ENCODE measurements at regions not wholly inside any gene's neighbourhood (a gene's known extent, or its start where the extent isn't known, plus 50 kb on each side); places are given as distances from the start of the nearest gene placed in this dataset.

- Histone ChIP-seq H3K4me3 (ENCODE audit: insufficient read depth, low read length) (peak overlapping the region; percentile 58), H2AFZ (ENCODE audit: low read length) (no peak overlapping the region), H3K36me3 (ENCODE audit: insufficient read depth, low read length) (no peaks in the 10 kb centered on the region)
Measured at GRCh38 chr4:180059216-180059881, 2183.9 kb upstream of the TENM3 start.

DNA sequence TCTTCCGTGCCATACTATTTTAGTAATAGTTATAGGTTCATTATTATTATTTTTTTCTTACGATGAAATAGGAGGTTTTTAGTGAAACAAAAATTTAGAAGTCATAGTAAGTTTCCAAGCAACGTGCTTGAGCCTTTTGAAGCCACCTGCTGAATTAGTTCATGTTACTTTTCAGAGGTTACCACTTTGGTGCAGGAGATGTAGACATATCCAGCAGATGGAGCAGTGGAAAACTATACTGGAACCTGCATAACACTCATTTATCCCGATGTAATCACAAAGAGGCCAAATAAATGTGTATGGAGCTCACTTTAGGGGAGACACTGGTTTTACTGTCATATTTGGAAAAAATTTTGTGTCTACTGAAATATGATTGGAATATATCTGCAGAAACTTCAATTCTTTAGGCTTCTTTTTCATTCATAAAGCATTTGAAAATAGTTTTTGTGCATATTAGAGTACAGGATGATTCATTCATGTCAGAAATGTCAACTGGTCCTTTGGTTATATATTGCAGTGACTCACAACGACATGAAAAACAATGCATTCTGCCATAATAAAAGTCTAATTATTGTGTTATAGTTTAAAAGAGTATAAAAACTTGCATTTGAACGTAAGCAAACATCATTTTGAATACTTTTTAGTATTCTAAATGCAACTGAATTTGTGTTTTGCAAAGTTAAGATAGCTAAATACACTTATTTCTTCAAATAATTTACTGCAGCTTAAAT, 2182.9 kb upstream of the TENM3 start:
- no peak overlapping the region for H3K4me3 ChIP-seq (ENCODE audit: insufficient read depth, low read length)
- DNase-seq (ENCODE audit: insufficient read length, low spot score, missing footprints): peak; percentile 57
- peaks cover 23% of the 10 kb centered on the region for H3K27me3 ChIP-seq (ENCODE audit: insufficient read depth, low read length)

More at GRCh38 chr4:180059216-180059881, 2183.9 kb upstream of the TENM3 start:
- Histone ChIP-seq H3K79me2 (ENCODE audit: insufficient read depth, low read length) (no peaks in the 10 kb centered on the region), H4K20me1 (ENCODE audit: insufficient read depth, low read length) (no peaks in the 10 kb centered on the region), H3K4me2 (ENCODE audit: insufficient read depth, low read length) (peak overlapping the region; percentile 63), H3K4me1 (ENCODE audit: insufficient read depth, low read length) (peaks cover 3% of the 10 kb centered on the region), H3K9me3 (ENCODE audit: low read depth, low read length) (no peaks in the 10 kb centered on the region), H3K27ac (ENCODE audit: low read depth, low read length) (no peak overlapping the region), H3K27me3 (ENCODE audit: insufficient read depth, low read length) (peaks cover 23% of the 10 kb centered on the region)
- peak; percentile 68 for DNase-seq (ENCODE audit: insufficient read length, low spot score, missing footprints)
- TF ChIP-seq, protein P1, sequence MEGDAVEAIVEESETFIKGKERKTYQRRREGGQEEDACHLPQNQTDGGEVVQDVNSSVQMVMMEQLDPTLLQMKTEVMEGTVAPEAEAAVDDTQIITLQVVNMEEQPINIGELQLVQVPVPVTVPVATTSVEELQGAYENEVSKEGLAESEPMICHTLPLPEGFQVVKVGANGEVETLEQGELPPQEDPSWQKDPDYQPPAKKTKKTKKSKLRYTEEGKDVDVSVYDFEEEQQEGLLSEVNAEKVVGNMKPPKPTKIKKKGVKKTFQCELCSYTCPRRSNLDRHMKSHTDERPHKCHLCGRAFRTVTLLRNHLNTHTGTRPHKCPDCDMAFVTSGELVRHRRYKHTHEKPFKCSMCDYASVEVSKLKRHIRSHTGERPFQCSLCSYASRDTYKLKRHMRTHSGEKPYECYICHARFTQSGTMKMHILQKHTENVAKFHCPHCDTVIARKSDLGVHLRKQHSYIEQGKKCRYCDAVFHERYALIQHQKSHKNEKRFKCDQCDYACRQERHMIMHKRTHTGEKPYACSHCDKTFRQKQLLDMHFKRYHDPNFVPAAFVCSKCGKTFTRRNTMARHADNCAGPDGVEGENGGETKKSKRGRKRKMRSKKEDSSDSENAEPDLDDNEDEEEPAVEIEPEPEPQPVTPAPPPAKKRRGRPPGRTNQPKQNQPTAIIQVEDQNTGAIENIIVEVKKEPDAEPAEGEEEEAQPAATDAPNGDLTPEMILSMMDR (IDR thresholded peaks at IDR 0.05; ENCODE audit: extremely low read depth, low read depth, low read length): no peak

GRCh38 chr4:180081072-180081471, 2162.1 kb upstream of the TENM3 start:
- TF ChIP-seq, protein P1 (IDR thresholded peaks at IDR 0.05; ENCODE audit: extremely low read depth, low read depth, low read length): no peak
- Histone ChIP-seq H3K27ac (ENCODE audit: low read depth, low read length) (no peak overlapping the region), H4K20me1 (ENCODE audit: insufficient read depth, low read length) (no peaks in the 10 kb centered on the region), H3K4me2 (ENCODE audit: insufficient read depth, low read length) (no peak overlapping the region), H3K27me3 (ENCODE audit: insufficient read depth, low read length) (no peaks in the 10 kb centered on the region), H3K4me1 (ENCODE audit: insufficient read depth, low read length) (no peaks in the 10 kb centered on the region), H3K9me3 (ENCODE audit: low read depth, low read length) (no peaks in the 10 kb centered on the region), H3K4me3 (ENCODE audit: insufficient read depth, low read length) (no peak overlapping the region), H3K79me2 (ENCODE audit: insufficient read depth, low read length) (no peaks in the 10 kb centered on the region), H3K36me3 (ENCODE audit: insufficient read depth, low read length) (no peaks in the 10 kb centered on the region), H2AFZ (ENCODE audit: low read length) (no peak overlapping the region)
- no peak for DNase-seq (ENCODE audit: insufficient read length, low spot score, missing footprints)

More for the DNA sequence above, 2182.9 kb upstream of the TENM3 start:
- H4K20me1 ChIP-seq (ENCODE audit: insufficient read depth, low read length): no peaks in the 10 kb centered on the region
- no peaks in the 10 kb centered on the region for H3K9me3 ChIP-seq (ENCODE audit: low read depth, low read length)
- H3K27ac ChIP-seq (ENCODE audit: low read depth, low read length): no peak overlapping the region
- no peaks in the 10 kb centered on the region for H3K36me3 ChIP-seq (ENCODE audit: insufficient read depth, low read length)
- no peak overlapping the region for H2AFZ ChIP-seq (ENCODE audit: low read length)
- no peaks in the 10 kb centered on the region for H3K79me2 ChIP-seq (ENCODE audit: insufficient read depth, low read length)
- H3K4me2 ChIP-seq (ENCODE audit: insufficient read depth, low read length): no peak overlapping the region
- H3K4me1 ChIP-seq (ENCODE audit: insufficient read depth, low read length): peaks cover 3% of the 10 kb centered on the region
- TF ChIP-seq, protein P1 (IDR thresholded peaks at IDR 0.05; ENCODE audit: extremely low read depth, low read depth, low read length): no peak

- TF ChIP-seq, protein P1 (IDR thresholded peaks at IDR 0.05; ENCODE audit: extremely low read depth, low read depth, low read length): no peak
- Histone ChIP-seq H3K27me3 (ENCODE audit: insufficient read depth, low read length) (no peaks in the 10 kb centered on the region), H3K27ac (ENCODE audit: low read depth, low read length) (no peak overlapping the region), H3K4me2 (ENCODE audit: insufficient read depth, low read length) (no peak overlapping the region), H4K20me1 (ENCODE audit: insufficient read depth, low read length) (no peaks in the 10 kb centered on the region), H2AFZ (ENCODE audit: low read length) (no peak overlapping the region), H3K4me1 (ENCODE audit: insufficient read depth, low read length) (no peaks in the 10 kb centered on the region), H3K36me3 (ENCODE audit: insufficient read depth, low read length) (no peaks in the 10 kb centered on the region), H3K9me3 (ENCODE audit: low read depth, low read length) (no peaks in the 10 kb centered on the region), H3K79me2 (ENCODE audit: insufficient read depth, low read length) (no peaks in the 10 kb centered on the region), H3K4me3 (ENCODE audit: insufficient read depth, low read length) (no peak overlapping the region)
- DNase-seq (ENCODE audit: insufficient read length, low spot score, missing footprints): no peak
Measured at GRCh38 chr4:180084561-180084960, 2158.6 kb upstream of the TENM3 start.
